SU-DHL-6 (cell line): ENCODE measurements at regions not wholly inside any gene's neighbourhood (a gene's known extent, or its start where the extent isn't known, plus 50 kb on each side); places are given as distances from the start of the nearest gene placed in this dataset.

Source experiments
- CTCF ChIP-seq: fragments of 200-600 bp; sonication (generic); IDR thresholded peaks from one replicate; pipeline ENCODE4 v1.5.1; 2017; ENCODE audit warnings: antibody characterized with exemption, mild to moderate bottlenecking, low read length, moderate library complexity; ENCODE audit not compliant: insufficient read depth, poor library complexity, severe bottlenecking
- EZH2phosphoT487 ChIP-seq: fragments of 200-600 bp; sonication (generic), shearing (Covaris generic); conservative IDR thresholded peaks from 2 replicates; pipeline ENCODE4 v1.6.1; 2018; ENCODE audit warnings: mild to moderate bottlenecking, antibody characterized with exemption, low read length, moderate library complexity, mixed read lengths

GRCh38 chr6:131451321-131452144, 121.5 kb upstream of the ARG1 start:
- TF ChIP-seq CTCF (no peak), EZH2phosphoT487 (no peak)
